IPS-18c (cell line): ENCODE measurements at regions not wholly inside any gene's neighbourhood (a gene's known extent, or its start where the extent isn't known, plus 50 kb on each side); places are given as distances from the start of the nearest gene placed in this dataset.
A peak's percentile ranks its signal among the peaks of the same experiment; 100 is the strongest.

Experiments used
- H3K4me3 ChIP-seq: 2 replicates; pipeline ENCODE4 v1.7.0; 2013; ENCODE audit warnings: low read depth, mild to moderate bottlenecking, low read length, moderate library complexity; ENCODE audit not compliant: insufficient read depth
- H3K9me3 ChIP-seq: one replicate; pipeline ENCODE4 v1.6.1; 2013; ENCODE audit warnings: mild to moderate bottlenecking, low read length, moderate library complexity; ENCODE audit not compliant: control insufficient read depth, insufficient read depth

- no peak overlapping the region for H3K4me3 ChIP-seq
- H3K9me3 ChIP-seq = peaks cover 2% of the 10 kb centered on the region
These were observed 79.8 kb upstream of the PDE1C start for GRCh38 chr7:32150039-32150438.

DNA sequence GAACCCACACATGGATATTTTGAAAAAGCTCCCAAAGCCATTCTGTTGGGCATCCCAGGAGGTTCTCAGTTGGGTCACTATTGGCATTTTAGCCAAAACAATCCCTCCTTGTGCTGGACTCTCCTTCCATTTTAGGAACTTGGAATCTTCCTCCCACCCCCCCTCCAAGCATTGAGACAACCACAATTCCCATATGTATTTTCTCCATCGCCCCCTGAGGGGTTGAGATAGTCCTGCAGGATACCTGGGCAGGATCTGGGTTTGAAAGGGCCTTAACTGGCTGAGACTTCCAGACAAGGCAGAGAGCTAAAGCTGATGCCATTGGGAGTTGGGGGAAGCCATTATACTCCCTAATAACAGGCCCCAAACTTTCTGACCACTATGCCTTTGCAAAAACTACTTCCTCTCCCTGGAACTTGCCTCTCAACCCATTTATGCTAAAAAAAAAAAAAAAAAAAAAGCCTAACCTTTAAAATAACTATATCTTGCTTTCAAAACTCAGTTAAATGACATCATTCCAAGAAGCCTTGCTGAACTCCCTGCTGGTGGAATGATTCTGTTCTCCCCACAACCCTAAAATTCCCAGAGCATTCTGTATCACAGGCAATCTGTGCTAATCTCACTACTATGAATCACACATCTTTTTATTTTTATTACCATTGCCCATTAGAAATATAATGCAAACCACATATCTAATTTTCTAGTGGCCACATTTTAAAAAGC is 77.5 kb upstream of the PDE1C start:
- peaks cover 2% of the 10 kb centered on the region for H3K9me3 ChIP-seq

DNA sequence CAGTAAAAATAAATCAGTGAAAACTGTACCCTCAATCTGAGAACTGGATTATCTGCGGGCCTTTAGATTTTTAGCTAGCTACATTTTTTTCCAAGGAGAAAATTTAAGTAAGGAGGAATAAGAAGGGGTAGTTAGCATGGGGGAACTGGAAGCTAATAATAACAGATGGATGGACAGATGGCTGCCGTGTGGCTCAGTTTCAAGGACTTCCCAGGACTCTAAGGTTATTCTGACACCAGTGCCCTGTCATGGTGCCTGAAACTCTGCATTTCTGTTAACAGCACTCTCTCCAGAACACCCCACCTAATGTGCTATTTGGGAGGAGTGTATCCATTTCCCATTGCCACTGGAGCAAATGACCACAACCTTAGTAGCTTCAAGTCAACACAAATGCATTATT is 75.7 kb upstream of the PDE1C start:
- no peak overlapping the region for H3K4me3 ChIP-seq
- peaks cover 2% of the 10 kb centered on the region for H3K9me3 ChIP-seq

More for the DNA sequence above, 77.5 kb upstream of the PDE1C start:
- H3K4me3 ChIP-seq = 0 out of 2 replicates have a peak overlapping the region, but pooled peaks have one; percentile 2

- Histone ChIP-seq H3K4me3 (no peak overlapping the region), H3K9me3 (peaks cover 2% of the 10 kb centered on the region)
These were observed 74.5 kb upstream of the PDE1C start for GRCh38 chr7:32144676-32145075.

DNA sequence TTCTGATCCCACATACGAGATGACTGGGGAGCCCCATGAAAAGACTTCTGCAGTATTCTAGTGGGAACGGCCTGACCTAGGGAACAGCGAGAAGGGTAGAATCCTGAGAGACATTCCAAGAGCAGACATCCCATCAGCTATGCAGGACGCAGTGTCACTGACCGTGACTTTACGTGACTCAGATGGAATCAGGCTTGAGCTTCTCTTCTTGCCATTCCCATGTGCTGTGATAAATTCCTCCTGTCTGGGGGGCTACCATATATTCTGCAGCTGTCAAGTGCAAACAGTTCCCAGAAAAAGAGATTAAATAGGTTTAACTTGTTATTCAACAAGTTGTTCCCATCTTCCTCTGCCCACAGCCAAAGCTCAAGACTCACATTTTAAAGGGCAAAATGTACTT is 73.1 kb upstream of the PDE1C start:
- no peak overlapping the region for H3K4me3 ChIP-seq
- peaks cover 2% of the 10 kb centered on the region for H3K9me3 ChIP-seq

- H3K4me3 ChIP-seq = no peak overlapping the region
- peaks cover 2% of the 10 kb centered on the region for H3K9me3 ChIP-seq
These were observed 72.4 kb upstream of the PDE1C start for GRCh38 chr7:32142649-32143048.

- no peak overlapping the region for H3K4me3 ChIP-seq
These were observed 70.2 kb upstream of the PDE1C start for GRCh38 chr7:32140210-32140939.

GRCh38 chr7:32137059-32137458 is 66.9 kb upstream of the PDE1C start:
- Histone ChIP-seq H3K9me3 (no peaks in the 10 kb centered on the region), H3K4me3 (no peak overlapping the region)

More at GRCh38 chr7:32140210-32140939, 70.2 kb upstream of the PDE1C start:
- no peaks in the 10 kb centered on the region for H3K9me3 ChIP-seq

GRCh38 chr7:32131091-32131490 is 60.9 kb upstream of the PDE1C start:
- H3K4me3 ChIP-seq = no peak overlapping the region

DNA sequence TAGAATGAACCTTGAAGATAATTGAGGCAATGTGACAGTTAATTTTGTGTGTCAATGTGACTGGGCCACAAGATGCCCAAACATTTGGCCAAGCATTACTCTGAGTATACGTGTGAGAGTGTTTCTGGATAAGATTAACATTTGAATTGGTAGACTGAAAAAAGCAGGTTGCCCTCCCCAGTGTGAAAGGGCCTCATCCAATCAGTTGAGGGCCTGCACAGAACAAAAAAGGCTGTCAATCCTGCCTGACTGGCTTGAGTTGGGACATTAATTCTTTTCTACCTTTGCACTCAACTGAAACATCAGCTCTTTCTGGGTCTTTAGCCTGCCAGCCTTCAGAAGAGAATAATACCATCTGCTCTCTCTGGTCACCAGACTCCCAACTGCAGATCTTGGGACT is 56.6 kb upstream of the PDE1C start:
- Histone ChIP-seq H3K4me3 (no peak overlapping the region), H3K9me3 (no peaks in the 10 kb centered on the region)

More at GRCh38 chr7:32131091-32131490, 60.9 kb upstream of the PDE1C start:
- H3K9me3 ChIP-seq = no peaks in the 10 kb centered on the region
